BLaER1 (cell line): ENCODE measurements at regions not wholly inside any gene's neighbourhood (a gene's known extent, or its start where the extent isn't known, plus 50 kb on each side); places are given as distances from the start of the nearest gene placed in this dataset.

Experiments used
- H3K27ac ChIP-seq: shearing (Covaris generic); formaldehyde crosslinking; 2 replicates; pipeline ENCODE4 v1.8.1; 2022
- H3K27me3 ChIP-seq: shearing (Covaris generic); formaldehyde crosslinking; 2 replicates; pipeline ENCODE4 v1.8.1; 2022
- H3K36me3 ChIP-seq: shearing (Covaris generic); formaldehyde crosslinking; 2 replicates; pipeline ENCODE4 v1.8.1; 2022
- H3K4me1 ChIP-seq: shearing (Covaris generic); formaldehyde crosslinking; 2 replicates; pipeline ENCODE4 v1.8.1; 2022
- H3K4me2 ChIP-seq: shearing (Covaris generic); formaldehyde crosslinking; 2 replicates; pipeline ENCODE4 v1.8.1; 2022
- H3K4me3 ChIP-seq: shearing (Covaris generic); formaldehyde crosslinking; 2 replicates; pipeline ENCODE4 v1.8.1; 2022
- H3K9ac ChIP-seq: shearing (Covaris generic); formaldehyde crosslinking; 2 replicates; pipeline ENCODE4 v1.8.1; 2022
- H3K9me3 ChIP-seq: shearing (Covaris generic); formaldehyde crosslinking; 2 replicates; pipeline ENCODE4 v1.8.1; 2022
- H4K20me1 ChIP-seq: shearing (Covaris generic); formaldehyde crosslinking; 2 replicates; pipeline ENCODE4 v1.8.1; 2022
- Cebpa-rat ChIP-seq: shearing (Covaris generic); IDR thresholded peaks from 2 replicates; pipeline ENCODE4 v1.8.1; 2022

DNA sequence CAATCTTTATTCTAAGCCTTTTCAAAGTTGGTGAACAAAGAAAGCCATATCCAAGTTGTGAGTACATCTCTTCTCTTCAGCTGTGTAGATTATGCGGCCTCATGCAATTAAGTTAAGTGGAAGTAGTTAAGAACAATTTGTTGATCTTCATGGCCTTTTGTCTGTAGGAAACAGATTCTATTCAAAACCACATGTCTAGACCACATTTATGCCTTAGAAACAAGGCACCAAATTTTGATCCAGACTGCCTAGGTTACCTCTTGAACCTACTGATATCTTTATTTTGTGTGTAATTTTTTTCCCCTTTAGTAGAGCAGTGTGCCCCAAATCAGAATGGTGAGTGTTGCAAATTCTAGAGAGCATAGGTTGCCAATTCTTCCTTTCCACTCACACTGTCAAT is 101.6 kb upstream of the CERS6 start:
- Histone ChIP-seq H3K4me3 (no peak overlapping the region), H3K27ac (no peak overlapping the region), H3K27me3 (no peaks in the 10 kb centered on the region), H3K9ac (no peak overlapping the region), H3K4me1 (peaks cover 13% of the 10 kb centered on the region), H4K20me1 (no peaks in the 10 kb centered on the region), H3K9me3 (peaks cover 9% of the 10 kb centered on the region; the same call in 1 of the 2 replicates), H3K4me2 (peak overlapping the region; percentile 45), H3K36me3 (no peaks in the 10 kb centered on the region)
- no peak for TF ChIP-seq Cebpa-rat

DNA sequence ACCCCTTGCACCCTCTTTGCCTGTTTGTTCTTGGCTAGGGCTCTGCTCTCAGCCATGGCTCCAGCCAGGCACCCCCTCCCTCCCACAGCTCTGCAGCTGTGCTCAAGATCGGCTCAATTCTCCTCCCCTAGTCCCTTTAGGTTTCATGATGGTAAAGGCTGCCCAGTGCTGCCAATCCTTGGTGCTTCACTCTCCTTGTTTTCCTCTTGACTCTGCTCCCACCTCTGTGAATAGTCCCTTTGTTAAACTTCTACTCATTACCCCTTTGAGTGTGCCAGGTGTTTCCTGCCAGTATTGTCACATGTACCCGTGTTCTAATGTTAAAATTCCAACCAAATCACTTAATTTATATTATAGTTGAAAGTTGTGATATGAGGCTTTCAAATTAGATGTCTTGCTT is 101.0 kb upstream of the CERS6 start:
- Histone ChIP-seq H3K4me2 (peak overlapping the region; percentile 45), H3K9ac (no peak overlapping the region), H3K27me3 (no peaks in the 10 kb centered on the region), H3K9me3 (peaks cover 9% of the 10 kb centered on the region; the same call in 1 of the 2 replicates), H4K20me1 (no peaks in the 10 kb centered on the region), H3K36me3 (no peaks in the 10 kb centered on the region), H3K4me1 (peaks cover 13% of the 10 kb centered on the region), H3K4me3 (no peak overlapping the region), H3K27ac (no peak overlapping the region)
- no peak for TF ChIP-seq Cebpa-rat

DNA sequence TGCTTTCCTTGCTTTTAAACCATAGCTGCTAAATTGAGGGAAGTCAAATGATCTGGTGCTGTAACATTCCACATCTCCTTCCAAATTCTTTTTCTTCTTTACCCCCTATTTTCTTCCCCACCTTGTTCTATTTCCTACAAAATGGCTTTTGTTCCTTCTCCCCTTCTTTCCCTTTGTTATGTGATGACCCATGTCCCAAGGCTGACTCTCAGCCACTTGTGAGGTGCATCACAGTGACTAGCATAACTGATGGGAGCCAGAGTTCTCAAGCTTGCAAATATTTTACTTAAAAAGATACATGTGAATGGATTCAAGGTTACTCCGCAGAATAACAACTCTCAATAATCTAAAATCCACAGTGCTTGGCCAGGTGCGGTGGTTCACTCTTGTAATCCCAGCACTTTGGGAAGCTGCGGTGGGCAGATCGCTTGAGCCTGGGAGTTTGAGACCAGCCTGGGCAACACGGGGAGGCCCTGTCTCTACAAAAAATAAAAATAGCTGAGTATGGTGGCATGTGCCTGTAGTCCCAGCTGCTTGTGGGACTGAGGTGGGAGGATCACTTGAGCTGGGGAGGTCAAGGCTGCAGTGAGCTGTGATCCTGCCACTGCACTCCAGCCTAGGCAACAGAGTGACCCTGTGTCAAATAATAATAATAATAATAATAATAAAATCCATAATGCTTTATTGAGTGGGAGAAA is 100.1 kb upstream of the CERS6 start:
- H4K20me1 ChIP-seq, result no peaks in the 10 kb centered on the region

DNA sequence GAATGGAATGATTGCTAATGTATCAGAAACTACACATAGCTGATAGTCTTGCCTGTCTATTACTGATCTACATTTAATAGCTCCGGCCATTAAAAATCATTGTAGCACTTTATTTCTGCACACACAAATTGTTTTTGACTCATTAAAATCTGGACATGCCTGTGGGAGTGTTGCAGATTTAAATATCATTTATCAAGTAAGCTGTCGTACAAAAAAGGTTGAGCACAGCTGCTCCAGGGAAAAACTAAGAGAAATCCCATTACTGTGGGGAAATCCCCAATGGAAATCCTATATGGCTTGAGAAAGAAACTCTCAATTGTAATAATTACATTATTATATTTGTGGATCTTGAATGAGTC is 99.6 kb upstream of the CERS6 start:
- Histone ChIP-seq H3K9me3 (peaks cover 9% of the 10 kb centered on the region; the same call in 1 of the 2 replicates), H3K27ac (no peak overlapping the region), H3K4me1 (peaks cover 13% of the 10 kb centered on the region), H3K36me3 (no peaks in the 10 kb centered on the region), H4K20me1 (no peaks in the 10 kb centered on the region), H3K4me2 (no peak overlapping the region), H3K27me3 (no peaks in the 10 kb centered on the region), H3K4me3 (no peak overlapping the region), H3K9ac (no peak overlapping the region)
- TF ChIP-seq Cebpa-rat, result no peak

More for the DNA sequence above, 100.1 kb upstream of the CERS6 start:
- Histone ChIP-seq H3K9me3 (peaks cover 9% of the 10 kb centered on the region; the same call in 1 of the 2 replicates), H3K4me2 (no peak overlapping the region), H3K27me3 (no peaks in the 10 kb centered on the region), H3K36me3 (no peaks in the 10 kb centered on the region), H3K4me3 (no peak overlapping the region), H3K4me1 (peaks cover 13% of the 10 kb centered on the region), H3K9ac (no peak overlapping the region), H3K27ac (no peak overlapping the region)
- no peak for TF ChIP-seq Cebpa-rat

DNA sequence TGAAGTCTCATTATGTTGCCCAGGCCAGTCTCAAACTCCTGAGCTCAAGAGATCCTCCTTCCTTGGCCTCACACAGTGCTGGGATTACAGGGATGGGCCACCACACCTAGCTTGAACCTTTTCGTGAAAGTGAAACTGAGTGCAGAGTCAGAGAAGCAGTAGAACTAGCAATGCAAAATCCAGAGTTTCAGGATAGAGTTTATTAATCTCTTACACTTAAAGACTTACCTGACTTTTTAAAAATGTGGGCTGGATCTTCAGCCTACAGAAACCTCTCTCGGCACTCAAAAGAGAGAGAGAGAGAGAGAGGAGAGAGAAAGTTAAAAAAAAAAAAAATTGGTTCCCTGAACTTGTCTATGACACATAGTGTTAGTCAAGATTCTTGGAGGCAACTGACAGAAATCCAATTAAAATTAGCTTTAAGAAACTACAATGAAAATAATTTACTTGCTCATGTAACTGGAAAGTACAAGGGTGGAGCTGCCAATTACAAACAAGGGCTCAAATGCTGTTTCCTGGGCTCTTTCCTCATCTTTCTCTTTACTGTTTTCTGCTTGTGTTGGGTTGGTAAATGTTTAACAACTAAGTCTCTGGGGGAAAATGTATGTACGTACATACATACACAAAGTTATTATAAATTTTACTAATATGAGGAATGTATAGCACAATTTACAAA is 98.1 kb upstream of the CERS6 start:
- no peak overlapping the region for H3K4me3 ChIP-seq
- TF ChIP-seq Cebpa-rat, result no peak
- no peaks in the 10 kb centered on the region for H3K36me3 ChIP-seq
- no peak overlapping the region for H3K9ac ChIP-seq
- peaks cover 13% of the 10 kb centered on the region for H3K4me1 ChIP-seq
- H3K4me2 ChIP-seq, result no peak overlapping the region
- no peaks in the 10 kb centered on the region for H3K27me3 ChIP-seq
- no peaks in the 10 kb centered on the region for H4K20me1 ChIP-seq
- peaks cover 9% of the 10 kb centered on the region; the same call in 1 of the 2 replicates for H3K9me3 ChIP-seq
- H3K27ac ChIP-seq, result no peak overlapping the region

DNA sequence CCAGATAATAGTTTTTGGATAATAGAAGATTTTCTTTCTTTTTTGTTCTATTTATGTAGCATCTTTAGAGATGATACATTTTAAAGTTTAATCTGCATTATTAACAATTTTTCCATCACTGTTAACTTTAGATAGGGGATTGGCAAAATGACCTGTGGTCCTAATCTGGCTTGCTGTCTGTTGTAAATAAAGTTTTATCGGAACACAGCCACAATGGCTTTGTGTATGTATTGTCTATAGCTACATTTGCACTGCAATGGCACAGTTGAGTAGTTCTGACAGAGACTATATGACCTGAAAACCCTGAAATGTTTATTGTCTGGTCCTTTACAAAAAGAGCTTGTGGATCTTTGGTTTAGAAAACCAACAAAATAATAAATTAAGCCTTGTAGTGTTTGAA is 97.0 kb upstream of the CERS6 start:
- H3K9ac ChIP-seq, result no peak overlapping the region
- no peaks in the 10 kb centered on the region for H3K27me3 ChIP-seq
- H3K27ac ChIP-seq, result no peak overlapping the region
- H3K9me3 ChIP-seq, result no peaks in the 10 kb centered on the region
- no peak overlapping the region for H3K4me2 ChIP-seq
- no peak overlapping the region for H3K4me3 ChIP-seq
- no peaks in the 10 kb centered on the region for H3K36me3 ChIP-seq
- TF ChIP-seq Cebpa-rat, result no peak
- H3K4me1 ChIP-seq, result peaks cover 13% of the 10 kb centered on the region
- H4K20me1 ChIP-seq, result no peaks in the 10 kb centered on the region

DNA sequence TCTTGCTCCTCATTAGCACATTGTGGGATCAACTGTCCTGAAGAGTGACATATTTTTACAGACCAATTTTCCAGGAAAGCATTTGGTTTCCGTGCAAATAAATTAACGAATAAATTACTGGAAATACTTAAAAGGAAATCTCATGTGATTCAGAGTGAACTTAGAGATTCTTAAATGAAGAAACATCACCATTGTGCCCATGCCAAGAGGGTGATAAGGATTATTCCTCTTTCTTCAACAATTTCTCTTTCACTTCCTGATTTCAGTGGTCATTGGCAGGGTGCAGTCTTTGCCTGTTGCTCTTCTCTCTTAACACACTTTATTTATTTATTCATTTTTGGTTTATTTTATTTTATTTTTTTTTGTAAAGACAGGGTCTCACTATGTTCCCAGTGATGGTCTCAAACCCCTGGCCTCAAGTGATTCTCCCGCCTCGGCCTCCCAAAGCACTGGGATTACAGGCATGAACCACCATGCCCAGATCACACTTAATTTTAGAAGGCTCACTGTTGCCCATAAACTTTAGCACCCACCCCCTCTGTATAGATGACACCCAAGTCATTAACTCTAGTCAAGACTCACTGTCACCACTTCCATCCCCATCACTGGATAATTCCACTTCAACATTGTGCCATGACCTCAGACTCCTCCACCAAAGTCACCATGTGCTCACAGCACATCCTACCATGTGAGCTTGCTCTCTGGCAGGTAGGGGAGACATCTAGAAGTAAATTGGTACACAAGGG is 92.6 kb upstream of the CERS6 start:
- Histone ChIP-seq H4K20me1 (no peaks in the 10 kb centered on the region), H3K4me2 (no peak overlapping the region), H3K9ac (no peak overlapping the region), H3K27ac (no peak overlapping the region), H3K4me1 (no peaks in the 10 kb centered on the region), H3K27me3 (no peaks in the 10 kb centered on the region), H3K36me3 (no peaks in the 10 kb centered on the region), H3K4me3 (no peak overlapping the region), H3K9me3 (no peaks in the 10 kb centered on the region)
- no peak for TF ChIP-seq Cebpa-rat

DNA sequence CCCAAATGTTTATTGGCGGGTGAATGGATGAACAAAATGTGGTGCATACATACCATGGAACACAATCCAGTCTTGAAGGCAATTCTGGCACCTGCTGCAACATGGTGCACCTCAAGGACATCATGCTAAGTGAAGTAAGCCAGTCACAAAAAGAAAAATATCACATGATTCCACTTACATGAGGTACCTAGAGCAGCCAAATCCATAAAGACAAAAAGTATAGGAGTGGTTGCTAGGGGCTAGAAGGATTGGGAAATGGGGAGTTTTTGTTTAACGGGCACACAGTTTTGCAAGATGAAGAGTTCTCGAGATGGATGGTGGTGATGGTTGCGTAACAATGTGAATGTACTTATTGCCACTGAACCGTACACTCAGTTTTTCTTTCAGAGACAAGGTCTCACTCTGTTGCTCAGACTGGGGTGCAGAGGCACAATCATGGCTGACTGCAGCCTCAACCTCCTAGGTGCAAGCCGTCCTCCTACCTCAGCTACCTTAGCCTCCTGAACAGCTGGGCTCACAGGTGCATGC is 90.9 kb upstream of the CERS6 start:
- Histone ChIP-seq H3K4me2 (no peak overlapping the region), H3K36me3 (no peaks in the 10 kb centered on the region), H3K9me3 (no peaks in the 10 kb centered on the region), H3K27ac (no peak overlapping the region), H3K9ac (no peak overlapping the region), H4K20me1 (no peaks in the 10 kb centered on the region), H3K4me1 (no peaks in the 10 kb centered on the region), H3K4me3 (no peak overlapping the region), H3K27me3 (no peaks in the 10 kb centered on the region)
- TF ChIP-seq Cebpa-rat, result peak; percentile 74

DNA sequence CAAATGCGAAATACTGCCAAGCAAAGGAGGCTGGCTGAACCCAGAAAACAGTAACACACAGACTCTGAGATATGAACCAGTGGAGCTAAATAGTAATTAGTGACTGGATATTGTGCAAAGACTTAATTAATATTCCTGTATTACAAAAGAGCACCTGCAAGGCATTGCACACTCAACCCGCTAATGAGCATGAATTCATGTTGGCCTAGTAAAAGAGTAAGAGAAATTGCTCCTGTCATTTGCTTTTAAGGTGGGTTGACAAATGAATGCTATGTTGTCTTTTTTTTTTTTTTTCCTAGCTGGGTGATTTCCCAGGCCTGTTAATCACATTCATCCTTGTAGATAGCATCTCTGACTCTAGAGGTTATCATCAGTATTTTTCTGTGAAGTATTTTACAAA is 87.0 kb upstream of the CERS6 start:
- Histone ChIP-seq H3K9me3 (peaks cover 18% of the 10 kb centered on the region), H3K27ac (no peak overlapping the region), H3K4me2 (no peak overlapping the region), H3K36me3 (no peaks in the 10 kb centered on the region), H4K20me1 (no peaks in the 10 kb centered on the region), H3K9ac (no peak overlapping the region), H3K4me3 (no peak overlapping the region), H3K27me3 (no peaks in the 10 kb centered on the region), H3K4me1 (peaks cover 11% of the 10 kb centered on the region)
- no peak for TF ChIP-seq Cebpa-rat
